Kidney epithelial cell (primary cell): ENCODE measurements at regions not wholly inside any gene's neighbourhood (a gene's known extent, or its start where the extent isn't known, plus 50 kb on each side); places are given as distances from the start of the nearest gene placed in this dataset.

Experiments
- DNase-seq: peaks from one replicate; pipeline ENCODE4 v3.0.0-alpha.2; 2010; ENCODE audit warnings: low read depth
- H3K27me3 ChIP-seq: 2 replicates; pipeline ENCODE4 v1.6.0; 2011; ENCODE audit warnings: low read length; ENCODE audit not compliant: control insufficient read depth, insufficient read depth
- H3K36me3 ChIP-seq: 2 replicates; pipeline ENCODE4 v1.5.1; 2011; ENCODE audit warnings: low read length; ENCODE audit not compliant: control insufficient read depth, insufficient read depth
- H3K4me3 ChIP-seq: 2 replicates; pipeline ENCODE4 v1.5.1; 2011; ENCODE audit warnings: low read depth, mild to moderate bottlenecking, control low read depth, low read length
- CTCF ChIP-seq: IDR thresholded peaks from 2 replicates; pipeline ENCODE4 v1.5.1; 2011; ENCODE audit warnings: mild to moderate bottlenecking, moderate library complexity, low read length, control low read depth, inconsistent platforms; ENCODE audit not compliant: insufficient read depth, poor library complexity, severe bottlenecking

DNA sequence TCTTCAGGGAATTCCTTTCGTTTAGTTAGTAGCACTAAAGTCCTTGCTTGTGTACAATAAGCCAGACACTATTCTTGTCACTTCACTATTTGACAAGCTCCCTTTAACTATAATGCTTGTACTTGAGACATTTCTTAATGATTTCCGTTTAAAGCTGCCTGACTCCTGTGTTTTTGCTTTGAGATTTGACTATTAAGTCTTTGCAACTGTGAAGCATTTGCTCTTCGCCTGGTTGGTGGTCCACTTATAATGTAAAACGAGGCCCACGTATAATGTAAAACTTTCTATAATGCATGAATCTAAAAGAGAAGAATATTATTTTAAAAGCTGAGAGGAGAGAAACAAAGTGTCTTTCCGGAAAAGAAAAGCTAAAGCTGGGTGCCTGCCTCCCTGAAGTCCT, 204.1 kb upstream of the FAM47C start:
- Histone ChIP-seq H3K4me3 (no peak overlapping the region), H3K27me3 (no peaks in the 10 kb centered on the region), H3K36me3 (no peaks in the 10 kb centered on the region)
- DNase-seq, result no peak
- TF ChIP-seq CTCF, result no peak

DNA sequence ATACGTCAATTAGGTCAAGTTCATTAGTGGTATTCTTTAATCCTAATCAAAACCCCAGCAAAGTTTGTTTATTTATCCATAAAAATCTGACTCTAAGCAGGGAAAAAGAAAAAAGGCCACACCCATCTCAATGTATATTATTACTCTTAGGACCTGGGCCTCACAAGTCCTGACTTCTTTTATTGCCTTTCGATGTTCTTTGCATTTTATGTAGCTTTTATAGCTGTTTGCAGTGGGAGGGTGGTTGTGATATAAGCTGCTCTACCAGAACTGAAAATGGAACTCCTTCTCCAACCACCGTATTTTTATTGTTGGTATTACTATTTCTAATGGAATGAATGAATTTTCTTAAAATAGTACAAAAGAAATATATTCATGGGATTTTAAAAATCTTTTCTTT, 163.3 kb upstream of the FAM47C start:
- no peak for TF ChIP-seq CTCF

GRCh38 chrX:36847496-36847895, 160.7 kb upstream of the FAM47C start:
- Histone ChIP-seq H3K4me3 (no peak overlapping the region), H3K27me3 (no peaks in the 10 kb centered on the region), H3K36me3 (no peaks in the 10 kb centered on the region)
- TF ChIP-seq CTCF, result no peak
- DNase-seq, result no peak

More for the DNA sequence above, 163.3 kb upstream of the FAM47C start:
- Histone ChIP-seq H3K4me3 (no peak overlapping the region), H3K36me3 (no peaks in the 10 kb centered on the region), H3K27me3 (no peaks in the 10 kb centered on the region)
- DNase-seq, result no peak

- no peak for TF ChIP-seq CTCF
- H3K27me3 ChIP-seq, result no peaks in the 10 kb centered on the region
- DNase-seq, result no peak
- no peak overlapping the region for H3K4me3 ChIP-seq
- no peaks in the 10 kb centered on the region for H3K36me3 ChIP-seq
These were observed 158.8 kb upstream of the FAM47C start for GRCh38 chrX:36849407-36849806.

DNA sequence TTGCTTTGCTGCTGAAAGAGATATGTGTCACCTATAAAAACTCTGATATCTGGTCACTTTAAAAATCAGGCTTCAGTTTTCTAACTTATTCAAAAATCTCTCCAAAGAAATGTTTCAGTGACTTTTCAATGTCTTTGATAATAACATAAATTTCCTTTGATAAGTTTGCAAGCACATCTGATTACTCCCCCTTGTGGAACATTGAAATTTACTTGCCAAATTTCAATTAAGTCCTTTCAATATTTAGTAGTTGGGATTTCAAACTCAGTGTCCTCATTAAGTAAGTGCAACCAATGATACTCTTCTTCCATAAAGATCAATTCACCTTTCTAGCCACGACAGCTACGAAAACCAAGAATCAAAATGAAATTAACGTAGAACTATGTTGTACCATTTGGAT, 151.3 kb upstream of the FAM47C start:
- no peaks in the 10 kb centered on the region for H3K27me3 ChIP-seq
- peak; percentile 5 for TF ChIP-seq CTCF
- H3K4me3 ChIP-seq, result no peak overlapping the region
- H3K36me3 ChIP-seq, result no peaks in the 10 kb centered on the region
- no peak for DNase-seq

DNA sequence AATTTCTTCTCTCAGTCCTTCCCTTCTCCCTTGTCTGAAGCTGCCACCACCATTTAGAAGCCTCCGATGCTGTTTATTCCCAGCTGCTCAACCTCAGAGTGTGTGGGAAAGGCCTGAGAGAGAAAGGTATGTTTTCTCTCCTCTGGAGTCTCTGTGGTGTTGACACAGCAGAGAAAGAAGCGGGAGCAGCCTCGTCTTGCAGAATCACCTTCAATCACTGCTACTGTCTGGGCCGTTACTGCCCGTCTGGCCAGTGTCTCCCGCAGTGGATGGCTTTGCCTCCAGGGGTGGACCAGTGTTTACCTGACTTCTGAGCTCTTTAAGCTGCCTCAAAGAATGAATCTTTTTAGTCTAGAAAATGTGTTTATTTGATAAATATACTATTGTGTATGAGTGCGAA, 148.9 kb upstream of the FAM47C start:
- no peaks in the 10 kb centered on the region for H3K27me3 ChIP-seq
- TF ChIP-seq CTCF, result no peak
- no peaks in the 10 kb centered on the region for H3K36me3 ChIP-seq
- no peak overlapping the region for H3K4me3 ChIP-seq
- no peak for DNase-seq
